SK-N-SH (cell line): ENCODE measurements at regions not wholly inside any gene's neighbourhood (a gene's known extent, or its start where the extent isn't known, plus 50 kb on each side); places are given as distances from the start of the nearest gene placed in this dataset.

Experiments used
- CTCF ChIP-seq: fragments of 200-600 bp; sonication (generic); IDR thresholded peaks from 2 replicates; pipeline ENCODE4 v1.6.1; 2017; ENCODE audit warnings: antibody characterized with exemption, mild to moderate bottlenecking, moderate library complexity
- EP300 ChIP-seq, 2 experiments: IDR thresholded peaks; 2 replicates each; pipeline versions ENCODE4 v1.4.0 to v1.6.1; 2012; ENCODE audit warnings: borderline replicate concordance in 1 of 2, low read depth in 1 of 2, low read length in 1 of 2
- FOSL2 ChIP-seq: IDR thresholded peaks from 2 replicates; pipeline ENCODE4 v1.4.0; 2012; ENCODE audit warnings: low read depth, mild to moderate bottlenecking, moderate library complexity, borderline replicate concordance
- IRF3 ChIP-seq: fragments of 150-350 bp; IDR thresholded peaks from 2 replicates; pipeline ENCODE4 v1.6.1; 2016; ENCODE audit warnings: mild to moderate bottlenecking, low read depth, low read length
- MAX ChIP-seq: IDR thresholded peaks from 2 replicates; pipeline ENCODE4 v1.4.0; 2012; ENCODE audit warnings: low read depth
- PBX3 ChIP-seq: IDR thresholded peaks from 2 replicates; pipeline ENCODE4; 2012
- RFX5 ChIP-seq: IDR thresholded peaks from 2 replicates; pipeline ENCODE4 v1.6.1; 2012; ENCODE audit warnings: mild to moderate bottlenecking, improper control_type of control experiment, low read length
- SIN3A ChIP-seq: IDR thresholded peaks from 2 replicates; pipeline ENCODE4 v1.6.1; 2012; ENCODE audit warnings: low read depth, mild to moderate bottlenecking, low read length, moderate library complexity, borderline replicate concordance
- TAF1 ChIP-seq: IDR thresholded peaks from 2 replicates; pipeline ENCODE4 v1.6.1; 2012; ENCODE audit warnings: low read depth, mild to moderate bottlenecking, low read length, moderate library complexity, borderline replicate concordance
- TCF12 ChIP-seq: IDR thresholded peaks from 2 replicates; pipeline ENCODE4 v1.4.0; 2012
- YY1 ChIP-seq: IDR thresholded peaks from 2 replicates; pipeline ENCODE4 v1.4.0; 2012; ENCODE audit warnings: low read depth, mild to moderate bottlenecking
- ZBTB33 ChIP-seq: IDR thresholded peaks from 2 replicates; pipeline ENCODE4 v1.4.0; 2012; ENCODE audit warnings: low read depth, borderline replicate concordance

- TF ChIP-seq ZBTB33 (no peak), YY1 (no peak), CTCF (no peak), PBX3 (no peak), FOSL2 (no peak), EP300 (IDR thresholded peaks at IDR 0.05; ENCODE audit: borderline replicate concordance in 1 of 2, low read depth in 1 of 2, low read length in 1 of 2) (no peak), TAF1 (no peak), RFX5 (no peak), SIN3A (no peak), IRF3 (no peak), MAX (no peak), TCF12 (no peak; the same call in 1 of the 2 replicates)
Observed at GRCh38 chr17:72372185-72372584, 251.4 kb downstream of the SOX9 start.
